Small intestine (tissue), 7 donors: ENCODE measurements at regions not wholly inside any gene's neighbourhood (a gene's known extent, or its start where the extent isn't known, plus 50 kb on each side); places are given as distances from the start of the nearest gene placed in this dataset.
"Not testable (repeated sequence)": the region's sequence is repeated elsewhere in the genome, so short reads cannot be mapped to it uniquely, and the experiment has no call there.

Experiments
- DNase-seq, 2 donors: peaks; one replicate each; pipeline versions ENCODE4 v3.0.0 to v3.0.0-alpha.2; 2013
- FAIRE-seq: peaks from 2 replicates; lab custom pipeline; 2012; peaks lifted over from hg19 to GRCh38; lab: Jason Lieb, UNC
- H3K27ac ChIP-seq, 3 donors: one replicate each; pipeline ENCODE4 v1.5.1; 2013; ENCODE audit warnings: low read length in 2 of 3, mild to moderate bottlenecking in 2 of 3, control low read depth in 1 of 3, inconsistent platforms in 1 of 3, low read depth in 1 of 3, moderate library complexity in 1 of 3
- H3K27me3 ChIP-seq, 3 donors: one replicate each; pipeline ENCODE4 v1.6.1; 2013; ENCODE audit warnings: low read length in 3 of 3, inconsistent platforms in 1 of 3; ENCODE audit not compliant: control insufficient read depth in 3 of 3, insufficient read depth in 3 of 3
- H3K36me3 ChIP-seq, 3 donors: one replicate each; pipeline ENCODE4 v1.6.1; 2013; ENCODE audit warnings: low read length in 3 of 3, inconsistent platforms in 1 of 3, low read depth in 1 of 3, mild to moderate bottlenecking in 1 of 3, moderate library complexity in 1 of 3; ENCODE audit not compliant: control insufficient read depth in 3 of 3, insufficient read depth in 2 of 3
- H3K4me1 ChIP-seq, 3 donors: one replicate each; pipeline ENCODE4 v1.6.1; 2013; ENCODE audit warnings: low read length in 2 of 3, inconsistent platforms in 1 of 3, low read depth in 1 of 3, mild to moderate bottlenecking in 1 of 3, moderate library complexity in 1 of 3; ENCODE audit not compliant: control insufficient read depth in 3 of 3, insufficient read depth in 2 of 3
- H3K4me3 ChIP-seq, 3 donors: one replicate each; pipeline ENCODE4 v1.5.1; 2013; ENCODE audit warnings: low read length in 3 of 3, control low read depth in 1 of 3, inconsistent platforms in 1 of 3, low read depth in 1 of 3, mild to moderate bottlenecking in 1 of 3, moderate library complexity in 1 of 3
- H3K9me3 ChIP-seq, 2 donors: one replicate each; pipeline ENCODE4 v1.6.1; 2013; ENCODE audit warnings: low read depth in 1 of 2, low read length in 1 of 2; ENCODE audit not compliant: control insufficient read depth in 2 of 2, insufficient read depth in 1 of 2
- WGBS, 3 donors: extraction: QIAGEN DNeasy Blood & Tissue Kit; methylation state at CpG; one replicate each; pipeline ENCODE4 v1.1.7; 2013; 5-methylcytosine and 5-hydroxymethylcytosine counted together
- donor health status: healthy with polysubstance abuse.
- donor health status: control.
- donor health status: control.
- donor health status: Bipolar disorder and iron deficiency.
- donor health status: healthy.

DNA sequence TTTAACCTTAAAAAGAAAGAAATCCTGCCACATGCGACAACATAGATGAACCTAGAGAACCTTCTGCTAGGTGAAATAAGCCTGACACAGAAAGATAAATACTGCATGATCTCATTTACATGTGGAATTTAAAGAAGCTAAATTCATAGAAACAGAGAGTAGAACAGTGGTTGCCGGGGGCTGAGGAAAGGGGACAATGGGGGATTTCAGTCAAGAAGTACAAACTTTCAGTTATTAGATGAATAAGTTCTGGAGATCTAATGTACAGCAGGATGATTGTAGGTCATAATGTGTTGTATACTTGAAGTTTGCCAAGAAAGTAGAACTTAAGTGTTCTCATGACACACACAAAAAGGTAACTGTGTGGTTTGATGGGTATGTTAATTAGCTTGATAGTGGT, 204.3 kb upstream of the PRSS16 start:
- no peak overlapping the region for H3K4me3 ChIP-seq
- H3K27ac ChIP-seq: no peak overlapping the region
- no peak for FAIRE-seq
- H3K36me3 ChIP-seq: no peaks in the 10 kb centered on the region
- DNase-seq: no peak
- H3K9me3 ChIP-seq: peaks cover 0 to 4% of the 10 kb centered on the region in 2 donors
- H3K27me3 ChIP-seq: peaks cover 0 to 8% (median 0%) of the 10 kb centered on the region in 3 donors
- H3K4me1 ChIP-seq: no peaks in the 10 kb centered on the region
- 88 to 92% (median 91%) methylated on average over 2 of the region's 2 CpGs for WGBS, 3 donors

DNA sequence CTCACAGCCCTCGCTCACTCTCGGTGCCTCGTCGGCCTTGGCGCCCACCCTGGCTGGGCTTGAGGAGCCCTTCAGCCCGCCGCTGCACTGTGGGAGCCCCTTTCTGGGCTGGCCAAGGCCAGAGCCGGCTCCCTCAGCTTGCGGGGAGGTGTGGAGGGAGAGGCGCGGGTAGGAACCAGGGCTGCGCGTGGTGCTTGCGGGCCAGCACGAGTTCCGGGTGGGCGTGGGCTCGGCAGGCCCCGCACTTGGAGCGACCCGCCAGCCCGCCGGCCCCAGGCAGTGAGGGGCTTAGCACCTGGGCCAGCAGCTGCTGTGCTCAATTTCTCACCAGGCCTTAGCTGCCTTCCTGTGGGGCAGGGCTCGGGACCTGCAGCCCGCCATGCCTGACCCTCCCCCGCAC, 202.4 kb upstream of the PRSS16 start:
- H3K9me3 ChIP-seq, FAIRE-seq, H3K27ac ChIP-seq, H3K4me3 ChIP-seq, H3K4me1 ChIP-seq, H3K36me3 ChIP-seq, DNase-seq: not testable (repeated sequence)
- 96 to 99% (median 96%) methylated on average over 24 to 26 of the region's 26 CpGs for WGBS, 3 donors
- H3K27me3 ChIP-seq: peaks cover 0 to 11% (median 0%) of the 10 kb centered on the region in 3 donors

GRCh38 chr6:27047725-27048124, 199.8 kb upstream of the PRSS16 start:
- not testable (repeated sequence) for H3K4me3 ChIP-seq, H3K4me1 ChIP-seq, H3K27me3 ChIP-seq, FAIRE-seq, H3K36me3 ChIP-seq, H3K27ac ChIP-seq, H3K9me3 ChIP-seq
- peak in 1 of 2 donors; percentile 28 for DNase-seq
- 11 to 33% (median 24%) methylated on average over 3 to 5 of the region's 5 CpGs for WGBS, 3 donors

- no peak overlapping the region for H3K4me3 ChIP-seq
- peaks cover 0 to 4% of the 10 kb centered on the region in 2 donors for H3K9me3 ChIP-seq
- no peak overlapping the region for H3K27ac ChIP-seq
- H3K36me3 ChIP-seq: no peaks in the 10 kb centered on the region
- 66 to 79% (median 76%) methylated on average over 30 of the region's 30 CpGs for WGBS, 3 donors
- H3K27me3 ChIP-seq: peaks cover 0 to 7% (median 0%) of the 10 kb centered on the region in 3 donors
- no peaks in the 10 kb centered on the region for H3K4me1 ChIP-seq
- DNase-seq (no peak), FAIRE-seq (no peak)
These were observed 197.4 kb upstream of the PRSS16 start for GRCh38 chr6:27049863-27050781.

- H3K4me1 ChIP-seq, H3K27ac ChIP-seq, H3K36me3 ChIP-seq, DNase-seq, FAIRE-seq, H3K27me3 ChIP-seq, H3K9me3 ChIP-seq, H3K4me3 ChIP-seq: not testable (repeated sequence)
- 84 to 87% (median 84%) methylated on average over 10 of the region's 10 CpGs for whole genome bisulfite sequencing, 3 donors
These were observed 195.3 kb upstream of the PRSS16 start for GRCh38 chr6:27052082-27052730.

DNA sequence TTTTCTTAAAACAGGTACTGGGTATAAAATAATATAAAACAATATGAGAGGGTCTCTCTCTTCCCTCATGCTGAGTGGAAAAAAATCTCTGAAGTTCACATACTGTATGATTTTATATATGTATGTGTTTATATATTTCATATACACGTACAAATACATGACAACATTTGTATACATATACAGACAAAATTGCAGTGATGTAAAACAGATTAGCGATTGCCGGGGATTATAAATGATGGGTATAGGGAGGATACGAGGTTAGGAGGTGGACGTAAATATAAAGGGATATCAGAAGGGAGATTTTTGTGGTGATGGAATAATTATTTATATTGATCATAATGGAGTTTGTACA, 194.8 kb upstream of the PRSS16 start:
- WGBS, 3 donors: 70 to 86% (median 73%) methylated on average over 5 of the region's 5 CpGs
- no peaks in the 10 kb centered on the region for H3K9me3 ChIP-seq

DNA sequence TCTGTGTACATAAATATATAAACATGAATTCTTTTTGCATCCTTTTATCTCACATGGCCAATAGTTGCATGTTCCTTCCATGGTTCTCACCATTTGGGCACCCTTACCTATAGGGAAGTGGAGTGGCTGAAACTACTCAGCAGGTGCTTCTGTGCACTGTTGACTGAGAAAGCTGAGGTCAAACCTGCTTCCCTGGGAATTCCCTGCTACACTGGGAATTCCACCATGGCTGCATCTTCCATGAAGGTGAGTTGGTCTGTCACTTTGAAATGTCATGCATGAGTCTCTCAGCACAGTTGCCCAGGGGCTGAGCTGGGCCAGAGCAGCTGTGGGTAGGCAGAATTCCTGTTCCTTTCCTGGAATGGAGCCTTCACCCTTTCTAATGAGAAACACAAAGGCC, 193.8 kb upstream of the PRSS16 start:
- Histone ChIP-seq H3K4me1 (no peaks in the 10 kb centered on the region), H3K27me3 (peaks cover 0 to 4% (median 3%) of the 10 kb centered on the region in 3 donors), H3K9me3 (no peaks in the 10 kb centered on the region), H3K4me3 (no peak overlapping the region), H3K27ac (no peak overlapping the region), H3K36me3 (no peaks in the 10 kb centered on the region)
- no peak for FAIRE-seq
- DNase-seq: no peak

More for the DNA sequence above, 194.8 kb upstream of the PRSS16 start:
- Histone ChIP-seq H3K4me3 (no peak overlapping the region), H3K27me3 (peaks cover 0 to 4% (median 3%) of the 10 kb centered on the region in 3 donors), H3K4me1 (no peaks in the 10 kb centered on the region), H3K27ac (no peak overlapping the region), H3K36me3 (no peaks in the 10 kb centered on the region)
- DNase-seq (no peak), FAIRE-seq (no peak)

DNA sequence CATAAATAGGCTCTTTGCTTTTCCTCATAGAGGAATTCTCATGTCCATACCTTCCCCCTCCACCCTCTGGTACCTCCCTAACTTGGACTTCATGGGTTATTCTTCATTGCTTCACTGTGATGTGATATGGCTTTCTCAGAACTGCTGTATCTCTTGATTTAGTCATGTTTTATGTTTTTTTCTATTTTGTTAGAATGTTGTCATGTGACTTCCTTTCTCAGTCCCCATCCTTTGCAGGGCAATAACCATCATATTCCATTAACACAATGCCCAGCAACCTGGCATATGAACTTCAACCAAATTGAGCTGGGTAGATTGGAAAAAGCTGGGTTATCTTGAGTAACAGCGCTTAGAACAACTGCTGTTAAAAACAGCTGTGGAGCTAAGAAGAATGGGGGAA, 190.9 kb upstream of the PRSS16 start:
- Histone ChIP-seq H3K27ac (no peak overlapping the region), H3K4me1 (no peaks in the 10 kb centered on the region), H3K36me3 (no peaks in the 10 kb centered on the region), H3K27me3 (peaks cover 0 to 4% (median 0%) of the 10 kb centered on the region in 3 donors), H3K4me3 (no peak overlapping the region), H3K9me3 (no peaks in the 10 kb centered on the region)
- WGBS, 3 donors: 94 to 95% (median 94%) methylated on average over 1 of the region's 1 CpG
- FAIRE-seq (no peak), DNase-seq (no peak)
